CMK (cell line): ENCODE measurements at regions not wholly inside any gene's neighbourhood (a gene's known extent, or its start where the extent isn't known, plus 50 kb on each side); places are given as distances from the start of the nearest gene placed in this dataset.
"Not testable (repeated sequence)": the region's sequence is repeated elsewhere in the genome, so short reads cannot be mapped to it uniquely, and the experiment has no call there.

Experiments used
- DNase-seq: peaks from one replicate; pipeline ENCODE4 v3.0.0-alpha.2; 2010; ENCODE audit warnings: low read depth

DNA sequence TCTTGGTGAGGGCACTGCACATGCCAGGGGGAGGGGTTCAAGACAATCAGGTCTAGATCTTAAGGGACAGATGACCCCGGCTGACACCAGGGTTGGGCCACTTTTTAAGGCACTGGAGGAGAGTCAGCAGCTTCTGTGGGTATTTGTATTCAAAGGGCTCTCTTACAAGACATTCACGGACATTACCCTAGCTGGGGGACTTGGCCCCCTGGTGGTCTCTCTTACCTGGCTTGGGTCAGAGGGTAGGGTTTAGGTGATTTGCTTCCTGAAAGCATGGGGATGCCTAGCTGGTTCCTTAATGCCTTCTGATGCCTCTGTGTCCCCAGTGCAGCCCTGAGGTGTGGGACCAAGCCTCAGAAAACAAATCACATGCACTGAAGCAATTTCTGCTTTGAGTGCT, 354.7 kb downstream of the CDC5L start:
- no peak for DNase-seq

DNA sequence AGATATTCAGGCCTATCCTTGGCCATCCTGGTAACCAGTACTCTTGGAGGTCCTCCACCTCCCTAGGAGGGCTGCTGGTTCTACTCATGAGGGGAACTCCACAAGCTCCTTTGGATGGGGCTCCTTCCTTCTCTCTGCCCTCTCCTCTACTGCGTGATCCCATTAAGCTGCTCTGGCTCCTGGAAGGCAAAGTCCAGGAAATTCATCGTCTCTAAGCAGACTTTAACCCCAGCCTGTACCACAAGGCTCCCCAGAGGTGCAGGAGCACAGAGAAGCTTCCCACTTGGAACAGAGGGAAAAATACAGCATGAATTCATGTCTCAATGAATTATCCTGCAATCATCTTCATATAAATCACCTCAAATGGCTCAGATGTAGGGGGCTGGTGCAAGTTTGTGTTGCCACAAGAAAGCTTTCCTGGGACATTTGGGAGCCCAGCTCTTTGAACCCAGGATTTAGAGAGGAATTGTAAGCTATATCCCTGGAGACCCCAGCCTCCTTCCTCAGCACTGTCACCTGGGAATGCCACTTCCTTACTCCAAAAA, 355.4 kb downstream of the CDC5L start:
- DNase-seq, result no peak

GRCh38 chr6:44760116-44760515, 372.6 kb downstream of the CDC5L start:
- DNase-seq, result not testable (repeated sequence)

DNA sequence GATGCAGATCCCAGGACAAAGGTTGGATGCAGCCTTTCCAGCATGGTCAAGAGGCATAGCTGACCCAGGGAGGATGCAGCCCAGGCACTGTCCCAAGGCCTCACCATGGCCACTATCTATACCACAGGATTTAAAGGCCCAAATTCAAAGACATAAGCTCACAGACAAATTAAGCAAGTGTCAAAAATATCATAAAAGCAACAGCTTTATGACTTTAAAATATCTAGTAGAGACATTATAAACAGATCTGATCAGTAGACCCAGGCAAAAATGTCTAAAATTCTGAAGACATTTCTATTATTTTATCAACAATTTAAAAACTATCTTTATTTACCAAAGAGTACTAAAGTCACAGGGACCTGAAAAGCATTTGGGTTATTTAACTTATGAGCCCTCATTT, 373.5 kb downstream of the CDC5L start:
- no peak for DNase-seq

DNA sequence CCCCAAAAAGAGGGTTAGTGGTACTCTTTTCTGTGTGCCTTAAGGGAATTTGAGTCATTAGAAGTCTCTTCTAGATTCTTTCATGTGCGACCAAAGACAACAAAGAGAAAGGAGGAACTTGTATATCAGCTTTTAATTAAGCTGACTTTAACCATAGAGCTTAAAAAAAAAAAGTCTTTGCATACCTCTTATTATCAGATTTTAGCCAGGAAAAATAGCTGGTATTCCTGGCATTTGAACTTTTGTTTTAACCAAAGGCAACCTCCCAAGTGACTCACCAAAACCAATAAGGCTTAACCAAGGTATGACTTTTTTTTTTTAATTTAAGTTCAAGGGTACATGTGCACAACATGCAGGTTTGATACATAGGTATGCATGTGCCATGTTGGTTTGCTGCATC, 375.0 kb downstream of the CDC5L start:
- DNase-seq, result no peak

DNA sequence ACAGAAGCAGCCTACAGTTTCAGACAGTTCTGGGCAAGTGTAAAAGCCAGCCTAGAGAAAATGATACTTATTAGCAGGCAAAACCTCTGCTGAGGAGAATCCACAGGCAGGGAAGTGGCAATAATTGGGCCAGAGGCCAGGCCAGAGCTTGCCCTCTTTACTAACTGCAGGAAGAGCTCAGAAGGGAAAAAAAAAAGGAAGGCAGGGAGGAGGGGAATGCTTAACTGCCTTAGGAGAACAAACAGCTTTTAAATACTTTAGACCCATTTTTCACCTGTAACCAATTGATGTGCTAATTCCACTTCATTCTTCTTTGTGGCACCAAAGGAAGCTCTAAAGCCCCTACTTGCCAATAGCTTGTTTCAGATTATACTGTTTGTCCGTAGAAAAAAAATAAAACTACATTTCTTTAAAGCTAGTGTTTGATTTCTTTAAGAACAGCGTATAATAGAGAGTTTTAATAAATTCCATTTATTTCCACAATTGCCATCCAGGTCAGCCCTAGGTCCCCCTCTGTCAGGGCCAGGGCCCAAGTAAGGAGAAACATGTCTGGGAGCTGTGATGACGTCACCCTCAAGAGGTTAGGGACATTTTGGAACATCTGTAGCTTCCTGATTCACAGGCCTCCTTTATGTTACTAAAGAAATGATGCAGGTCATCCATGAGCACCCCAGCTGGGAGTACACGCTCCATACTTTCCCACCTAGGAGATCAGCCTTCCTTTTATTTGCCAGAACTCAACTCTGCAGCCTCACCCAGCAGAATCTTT, 384.3 kb downstream of the CDC5L start:
- no peak for DNase-seq

DNA sequence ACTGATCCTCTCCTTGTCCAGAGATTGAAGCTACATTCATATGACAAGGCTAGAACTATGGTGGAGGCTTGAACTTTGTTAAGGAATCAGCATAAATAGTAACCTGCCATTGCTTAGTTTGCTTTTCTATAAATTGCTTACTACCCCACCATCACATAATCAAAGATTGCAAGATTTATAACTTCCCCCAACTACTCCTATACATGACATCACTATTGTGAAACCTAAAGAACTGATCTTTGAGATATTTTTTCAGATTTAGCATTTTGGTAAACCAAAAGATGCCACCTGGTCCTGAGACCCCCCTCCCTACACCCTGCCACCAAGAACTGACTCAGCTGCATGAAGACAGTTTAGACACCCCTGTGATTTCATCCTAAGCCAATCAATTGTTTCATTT, 385.3 kb downstream of the CDC5L start:
- no peak for DNase-seq

- no peak for DNase-seq
Measured at GRCh38 chr6:44775121-44775520, 387.6 kb downstream of the CDC5L start.

GRCh38 chr6:44776344-44776743, 388.8 kb downstream of the CDC5L start:
- DNase-seq, result no peak

DNA sequence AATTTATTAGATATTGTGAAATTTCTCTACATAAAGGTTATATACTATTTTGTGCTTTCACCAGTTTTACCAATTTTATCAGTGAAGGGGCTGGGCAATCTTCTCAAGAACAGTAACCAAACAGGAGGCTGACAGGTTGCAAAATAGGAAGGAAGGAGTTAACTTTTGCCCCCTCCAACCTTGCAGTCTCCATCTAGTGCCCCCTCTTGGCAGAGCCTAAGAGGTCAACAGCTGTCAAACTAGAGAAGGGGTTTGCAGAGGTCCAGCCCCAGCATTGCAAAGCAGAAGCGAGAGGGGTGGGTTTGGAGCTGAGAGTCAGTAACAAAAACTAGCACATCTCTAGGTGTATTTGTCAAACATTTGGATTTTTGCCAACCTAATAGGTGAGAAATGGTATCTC, 391.0 kb downstream of the CDC5L start:
- no peak for DNase-seq
